Activated T-cell treated with anti-CD3 and anti-CD28 coated beads for 48 hours (primary cell): ENCODE measurements at regions not wholly inside any gene's neighbourhood (a gene's known extent, or its start where the extent isn't known, plus 50 kb on each side); places are given as distances from the start of the nearest gene placed in this dataset.
"Not testable (repeated sequence)": the region's sequence is repeated elsewhere in the genome, so short reads cannot be mapped to it uniquely, and the experiment has no call there.

ENCODE experiments used
- DNase-seq: peaks from one replicate; pipeline ENCODE4 v3.0.0-alpha.2; 2020; ENCODE audit warnings: low read depth

DNA sequence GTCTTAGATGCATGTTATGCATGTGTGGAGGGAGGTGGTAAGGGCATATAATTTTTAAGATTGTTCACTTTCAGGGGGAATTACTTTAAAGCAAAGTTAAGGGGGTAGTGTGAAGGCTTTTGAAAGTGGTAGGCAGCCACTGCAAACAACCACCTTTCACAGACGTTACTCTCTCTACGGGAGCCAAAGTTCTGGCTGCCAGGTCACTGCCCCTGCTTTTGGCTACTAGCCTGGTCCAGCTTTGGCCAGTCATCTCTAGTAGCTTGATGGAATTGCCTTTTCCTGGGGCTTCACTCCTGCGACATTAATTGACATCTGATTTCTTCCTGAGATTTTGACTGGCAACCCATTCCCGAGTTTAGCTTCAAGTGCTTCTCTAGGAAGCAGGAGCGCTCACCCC is 397.5 kb downstream of the CDH11 start:
- DNase-seq, result no peak

DNA sequence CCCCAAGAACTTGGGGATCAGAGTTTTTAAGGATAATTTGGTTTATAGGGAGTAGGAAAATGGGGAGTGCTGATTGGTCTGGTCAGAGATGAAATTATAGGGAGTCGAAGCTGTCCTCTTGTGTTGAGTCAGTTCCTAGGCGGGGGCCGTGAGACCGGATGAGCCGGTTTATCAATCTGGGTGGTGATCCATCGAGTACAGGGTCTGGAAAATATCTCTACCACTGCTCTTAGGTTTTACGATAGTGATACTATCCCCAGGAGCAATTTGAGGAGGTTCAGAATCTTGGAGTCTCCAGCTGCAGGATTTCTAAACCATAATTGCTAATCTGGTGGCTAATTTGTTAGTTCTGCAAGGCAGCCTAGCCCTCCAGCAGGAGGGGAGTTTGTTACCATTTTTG is 403.4 kb downstream of the CDH11 start:
- DNase-seq, result no peak

DNA sequence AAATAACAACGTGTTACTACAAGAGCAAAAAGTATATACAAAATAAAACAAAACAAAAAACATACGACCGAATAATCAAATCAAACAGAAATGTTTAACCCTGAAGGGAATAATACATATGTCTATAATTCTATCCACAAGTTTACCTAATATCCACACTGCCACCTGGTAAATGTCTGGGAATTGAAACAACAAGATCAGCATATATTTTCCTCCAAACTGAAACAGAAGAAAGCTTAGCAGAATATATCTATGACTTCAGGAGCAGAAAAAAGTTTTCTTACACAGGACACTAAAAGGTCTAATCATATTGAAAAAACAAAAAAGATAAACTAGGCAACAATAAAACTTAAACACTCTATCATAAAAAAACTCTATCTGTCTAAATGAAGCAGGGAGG is 404.0 kb downstream of the CDH11 start:
- no peak for DNase-seq

DNA sequence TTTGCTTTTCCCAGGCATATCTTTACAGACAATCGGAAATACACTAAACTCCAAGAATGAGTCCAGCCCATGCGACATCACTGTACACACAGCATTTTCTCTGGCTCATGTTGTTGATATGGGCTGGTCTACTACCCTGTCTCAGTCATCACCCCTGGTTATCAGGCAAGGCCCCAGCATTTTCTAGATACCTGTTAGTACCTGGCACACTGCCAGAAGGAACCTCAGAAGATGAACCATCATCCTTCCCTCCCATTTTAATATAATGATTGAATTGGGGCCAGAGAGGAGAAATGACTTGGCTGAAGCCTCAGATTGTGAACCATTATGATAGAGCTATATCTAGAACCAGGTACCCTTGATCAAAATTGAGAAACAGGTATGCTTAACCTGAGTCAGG is 406.2 kb downstream of the CDH11 start:
- DNase-seq, result no peak

DNA sequence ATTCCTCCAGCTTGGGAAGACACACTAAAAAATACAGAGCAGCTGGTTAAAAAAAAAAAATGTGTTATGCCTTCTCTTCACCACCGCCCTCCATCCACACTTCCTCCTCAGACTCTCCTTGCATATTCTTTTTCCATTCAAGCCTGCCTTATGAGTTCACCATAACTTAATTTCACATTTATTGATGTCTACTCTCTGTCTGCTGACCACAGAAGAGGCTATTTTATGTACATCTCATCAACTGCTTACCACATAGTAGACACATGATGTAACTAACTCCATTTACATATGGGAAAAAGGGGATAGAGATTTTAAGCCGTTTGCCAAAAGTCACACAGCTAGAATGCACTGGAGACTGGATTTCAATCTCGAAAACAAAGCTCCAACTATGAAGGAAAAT is 409.8 kb downstream of the CDH11 start:
- DNase-seq, result no peak

DNA sequence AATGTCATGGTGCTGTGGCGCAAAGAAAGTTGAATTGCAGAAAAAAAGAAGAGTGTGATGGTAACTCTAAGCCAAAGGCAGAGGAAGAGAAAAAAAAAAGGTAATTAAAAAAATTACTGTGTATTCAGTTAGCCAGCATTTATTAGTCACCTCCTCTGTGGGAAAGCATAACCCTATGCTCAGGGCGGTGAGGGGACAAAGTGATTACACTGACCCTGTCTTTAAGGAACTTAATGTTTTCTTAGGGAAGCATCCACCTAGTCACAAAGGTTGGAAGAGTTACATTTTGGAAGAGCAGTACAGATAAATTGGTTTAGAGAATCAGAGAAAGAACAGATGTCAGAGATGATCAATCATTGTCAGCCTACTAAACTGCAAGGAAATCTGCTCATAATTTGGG is 410.3 kb downstream of the CDH11 start:
- DNase-seq, result no peak

DNA sequence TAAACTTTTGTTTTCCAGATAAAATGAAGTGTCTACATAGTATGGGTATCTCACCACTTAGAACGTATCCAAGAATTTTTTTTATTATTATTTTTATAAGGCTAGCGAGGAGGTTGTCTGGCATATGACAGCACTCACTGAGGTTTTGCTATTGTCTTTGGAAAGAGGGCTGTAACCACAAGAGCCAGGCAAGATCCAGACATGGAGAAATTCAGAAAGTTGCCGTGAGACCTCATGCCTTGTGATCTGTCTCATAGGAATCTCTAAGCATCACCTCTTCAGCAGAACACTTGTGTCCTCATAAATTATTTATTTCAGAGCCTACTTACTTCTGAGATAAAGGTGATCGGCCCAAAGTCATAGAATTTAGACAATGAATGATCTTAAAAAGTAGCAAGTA is 410.8 kb downstream of the CDH11 start:
- no peak for DNase-seq

DNA sequence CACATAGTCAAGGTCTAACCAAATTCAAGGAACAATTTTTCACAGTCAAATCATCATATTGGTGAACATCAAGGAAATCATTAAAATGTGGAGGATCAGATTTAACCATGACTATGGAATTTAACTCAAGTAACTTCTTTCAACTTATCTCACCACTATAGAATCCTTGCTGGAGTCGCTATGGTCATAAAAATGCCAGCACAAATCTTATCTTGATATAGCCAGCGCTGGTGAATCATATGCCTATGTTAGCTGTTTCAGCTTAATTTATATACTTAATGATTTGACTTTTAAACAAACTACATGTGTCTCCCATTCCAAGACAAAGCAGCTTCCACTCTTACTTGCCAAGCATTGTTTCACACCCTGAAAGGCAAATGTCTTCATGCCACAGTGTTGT is 416.4 kb downstream of the CDH11 start:
- no peak for DNase-seq

DNA sequence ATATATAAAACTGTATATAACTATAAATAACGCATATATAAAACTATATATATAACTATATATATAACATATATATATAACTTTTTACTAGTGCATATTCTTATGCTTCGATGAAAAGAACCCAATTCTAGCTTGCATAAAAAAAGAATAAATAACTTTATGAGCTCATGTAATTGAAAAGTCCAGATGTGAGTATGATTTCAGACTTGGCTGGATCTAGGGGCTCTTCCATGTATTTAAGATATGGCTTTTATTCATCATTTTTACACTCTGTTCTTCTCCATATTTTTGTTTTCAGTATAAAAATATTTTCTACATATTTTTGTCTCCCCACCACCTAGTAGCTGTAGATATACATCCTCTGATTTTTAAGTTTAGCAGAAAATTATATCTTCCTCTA is 417.5 kb downstream of the CDH11 start:
- no peak for DNase-seq

DNA sequence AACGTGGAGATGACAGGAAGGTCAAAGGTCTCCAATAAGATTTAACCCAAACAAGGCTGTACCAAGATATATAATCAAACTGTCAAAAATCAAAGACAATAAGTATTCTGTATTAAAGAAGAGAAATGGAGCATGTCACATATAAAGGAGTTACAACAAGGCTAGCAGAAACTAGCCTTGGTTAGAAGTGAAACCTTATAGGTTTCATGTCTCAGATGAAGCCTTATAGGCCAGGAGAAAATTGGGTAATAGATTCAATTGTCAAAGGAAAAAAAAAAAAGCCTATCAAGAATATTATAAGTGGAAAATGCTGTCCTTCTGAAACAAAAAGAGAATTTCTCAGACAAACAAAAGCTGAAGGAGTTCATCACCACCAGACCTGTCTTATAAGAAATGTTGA is 419.4 kb downstream of the CDH11 start:
- no peak for DNase-seq

DNA sequence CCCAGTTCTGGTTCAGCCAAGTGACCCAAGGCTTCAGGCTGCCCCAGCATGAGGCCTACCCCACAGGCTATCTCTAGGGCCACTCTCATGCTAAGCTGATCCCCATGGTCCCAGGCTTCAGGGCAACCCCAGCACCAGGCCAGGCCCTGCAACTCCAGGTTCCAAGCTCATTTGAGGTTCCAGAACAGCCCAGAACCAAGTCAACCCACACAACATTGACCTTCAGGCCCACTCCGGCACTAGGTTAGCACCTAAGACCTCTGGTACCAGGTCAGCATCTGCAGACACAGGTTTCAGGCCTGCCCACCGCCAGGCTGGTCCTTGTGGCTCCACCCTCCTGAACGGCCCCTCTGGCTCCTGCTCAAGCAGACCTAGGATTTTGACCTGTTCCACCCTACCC is 421.2 kb downstream of the CDH11 start:
- no peak for DNase-seq

DNA sequence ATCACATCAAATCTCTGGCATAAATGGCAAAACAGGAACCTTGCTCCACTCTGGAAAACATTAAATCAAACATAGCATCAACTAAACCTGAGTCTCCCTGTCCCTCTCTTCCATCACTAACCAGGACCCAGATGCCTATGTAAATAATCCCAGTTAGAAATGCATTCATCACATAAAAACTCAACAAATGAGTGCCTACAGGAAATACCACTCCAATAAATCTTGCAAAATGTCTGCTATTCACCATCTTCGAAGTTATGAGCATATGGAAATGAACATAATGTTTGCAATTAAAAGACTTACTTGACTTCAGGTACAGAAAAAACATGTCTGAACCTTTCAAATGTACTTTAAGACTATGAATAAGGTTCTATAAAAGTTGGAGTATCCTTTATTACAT is 425.0 kb downstream of the CDH11 start:
- no peak for DNase-seq

DNA sequence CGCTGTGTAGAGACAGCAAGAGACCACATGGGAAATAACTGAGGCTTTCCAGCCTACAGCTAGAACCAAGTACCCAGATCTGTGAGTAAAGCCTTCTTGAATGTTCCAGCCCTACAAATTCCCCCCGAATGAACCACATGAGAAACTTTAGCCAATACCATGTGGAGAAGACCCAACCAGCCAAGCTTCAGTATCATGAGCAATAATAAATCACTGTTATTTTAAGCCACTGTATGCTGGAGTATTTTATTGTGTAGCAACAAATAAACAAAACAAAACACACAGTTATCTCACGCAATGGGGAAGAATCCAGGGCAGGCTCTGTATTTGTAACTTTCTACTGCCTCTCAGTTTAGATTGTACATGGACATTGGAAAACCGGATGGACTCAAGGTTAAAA is 426.2 kb downstream of the CDH11 start:
- no peak for DNase-seq

DNA sequence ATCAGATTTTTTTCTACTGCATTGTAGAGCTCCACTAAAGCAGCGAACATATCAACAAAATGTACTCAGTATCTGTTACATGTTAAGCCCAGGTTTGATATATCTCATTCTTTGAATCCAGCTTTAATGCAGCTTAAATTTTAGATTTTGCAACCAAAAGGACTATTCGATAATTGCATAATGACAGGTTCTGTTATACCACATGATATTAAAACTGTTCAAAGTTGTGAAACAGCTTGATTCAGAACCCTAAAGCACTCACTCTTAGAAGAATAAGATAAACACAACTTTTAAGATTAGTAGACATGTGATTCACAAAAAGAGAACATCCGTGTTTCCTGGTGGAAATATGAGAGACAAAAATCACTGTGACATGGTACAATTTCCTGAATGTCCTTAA is 427.9 kb downstream of the CDH11 start:
- no peak for DNase-seq

DNA sequence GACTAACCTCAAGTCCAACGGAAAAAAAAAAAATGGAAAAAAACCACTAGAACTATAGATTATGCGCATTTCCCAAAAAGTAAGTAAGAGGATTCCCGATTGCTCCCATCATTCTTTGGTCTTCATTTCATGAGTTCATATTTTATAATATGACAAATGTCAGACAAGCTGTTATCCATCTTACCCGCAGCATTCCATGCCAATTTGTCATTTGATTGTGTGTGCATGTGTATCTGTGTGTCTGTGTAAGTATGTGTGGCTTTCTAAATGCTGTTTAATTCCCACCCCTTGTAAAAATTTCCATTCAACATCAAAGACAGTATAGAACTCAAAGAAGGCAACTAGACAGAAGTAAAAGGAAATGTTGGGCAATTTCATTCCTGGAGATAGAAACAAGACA is 434.1 kb downstream of the CDH11 start:
- no peak for DNase-seq

DNA sequence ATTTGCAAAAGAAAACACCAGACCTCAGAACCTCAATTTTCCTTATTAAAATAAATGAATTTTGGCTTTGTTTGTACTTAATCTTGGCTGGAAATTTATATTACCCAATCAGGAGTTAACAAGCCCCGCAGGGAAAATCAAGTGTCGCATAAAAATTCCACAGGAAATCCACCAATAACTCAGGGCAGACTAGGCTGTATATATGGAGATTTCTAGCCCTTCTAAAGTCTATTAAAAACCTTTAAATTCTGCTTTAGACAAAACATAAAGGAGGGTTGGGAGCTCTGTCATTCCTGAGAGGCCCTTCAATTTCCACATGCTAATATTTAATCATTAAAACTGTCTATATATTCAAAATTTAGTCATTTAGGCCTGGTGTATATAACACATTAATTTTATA is 434.7 kb downstream of the CDH11 start:
- DNase-seq, result no peak

DNA sequence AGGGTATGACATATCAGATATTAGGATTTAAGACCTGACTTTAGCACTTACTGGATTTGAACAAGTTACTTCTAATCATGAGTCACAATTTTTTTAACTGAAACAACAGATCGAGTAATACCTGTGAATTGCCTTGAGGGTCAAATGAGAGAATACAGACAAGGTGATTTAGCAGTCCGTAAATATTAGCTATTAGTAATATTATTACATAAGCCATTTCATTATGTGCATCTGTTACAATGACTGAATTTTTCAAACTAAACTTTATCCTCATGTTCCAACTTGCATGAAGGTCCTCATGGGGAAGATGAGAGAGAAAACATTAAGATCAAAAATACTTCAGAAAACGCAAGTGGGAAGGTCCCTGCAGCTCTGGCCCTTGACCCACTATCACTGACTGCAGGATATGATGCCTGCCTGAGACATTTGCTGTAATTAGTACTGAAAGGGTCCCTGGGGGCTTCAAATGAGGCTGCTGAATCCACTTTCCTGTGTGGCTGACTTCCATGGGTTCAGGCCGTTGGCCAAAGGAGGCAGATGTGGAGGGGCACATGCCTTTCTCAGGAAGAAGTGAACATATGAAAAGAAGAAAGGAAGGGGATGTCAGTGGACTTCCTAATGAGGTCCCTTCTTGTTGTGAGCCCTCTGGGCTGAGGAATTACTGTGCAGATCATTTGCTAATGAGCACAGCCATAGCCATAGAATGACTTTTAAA is 441.7 kb downstream of the CDH11 start:
- no peak for DNase-seq

DNA sequence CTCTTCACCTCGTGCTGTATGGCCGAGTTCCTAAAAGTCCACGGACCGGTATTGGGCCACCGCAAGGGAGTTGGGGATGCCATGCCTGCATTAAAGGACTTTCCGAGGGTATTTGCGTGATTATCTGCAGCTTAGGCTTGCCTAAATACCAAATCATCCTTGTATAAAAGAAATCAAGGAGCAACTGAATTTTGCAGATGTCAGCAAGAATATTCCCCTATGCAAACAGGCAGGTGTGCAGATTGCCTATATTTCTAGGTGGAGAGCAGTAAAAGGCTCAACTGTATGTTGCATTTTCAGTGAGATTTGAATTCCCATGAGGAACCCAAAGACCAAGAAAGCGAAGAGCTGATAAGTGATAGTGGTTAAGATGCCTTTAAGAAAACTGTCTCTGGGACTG is 452.3 kb downstream of the CDH11 start:
- DNase-seq, result no peak

DNA sequence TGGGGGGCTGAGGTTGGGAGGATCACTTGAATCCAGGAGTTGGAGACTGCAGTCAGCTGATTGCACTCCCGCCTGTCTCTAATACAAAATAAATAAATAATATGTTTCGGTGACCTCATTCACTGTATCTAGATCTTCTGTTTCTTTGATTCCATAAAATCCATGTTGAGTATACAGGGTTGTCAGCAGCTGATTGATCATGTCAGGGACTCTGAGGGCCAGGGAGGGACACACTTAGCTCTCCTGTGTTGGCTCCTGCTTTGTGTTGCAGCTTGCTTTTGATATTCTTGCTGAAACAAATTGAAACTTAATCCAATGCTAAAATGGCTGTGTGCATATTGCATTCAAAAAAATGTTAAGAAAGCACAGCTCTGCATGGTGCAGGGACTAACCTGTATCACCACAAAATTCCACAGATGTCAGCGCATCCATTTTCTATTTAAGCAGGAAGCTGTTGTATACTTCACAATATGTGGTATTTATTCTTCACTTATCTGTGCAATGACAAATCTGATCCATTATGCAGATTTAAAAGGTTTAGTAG is 454.5 kb downstream of the CDH11 start:
- DNase-seq, result no peak

DNA sequence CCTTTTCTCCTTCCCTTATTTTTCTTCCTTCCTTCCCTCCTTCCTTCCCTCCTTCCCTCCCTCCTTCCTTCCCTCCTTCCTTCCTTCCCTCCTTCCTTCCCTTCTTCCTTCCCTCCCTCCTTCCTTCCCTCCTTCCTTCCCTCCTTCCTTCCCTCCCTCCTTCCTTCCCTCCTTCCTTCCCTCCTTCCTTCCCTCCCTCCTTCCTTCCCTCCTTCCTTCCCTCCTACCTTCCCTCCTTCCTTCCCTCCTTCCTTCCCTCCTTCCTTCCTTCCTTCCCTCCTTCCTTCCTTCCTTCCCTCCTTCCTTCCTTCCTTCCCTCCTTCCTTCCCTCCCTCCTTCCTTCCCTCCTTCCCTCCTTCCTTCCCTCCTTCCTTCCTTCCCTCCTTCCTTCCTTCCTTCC is 459.6 kb downstream of the CDH11 start:
- not testable (repeated sequence) for DNase-seq

DNA sequence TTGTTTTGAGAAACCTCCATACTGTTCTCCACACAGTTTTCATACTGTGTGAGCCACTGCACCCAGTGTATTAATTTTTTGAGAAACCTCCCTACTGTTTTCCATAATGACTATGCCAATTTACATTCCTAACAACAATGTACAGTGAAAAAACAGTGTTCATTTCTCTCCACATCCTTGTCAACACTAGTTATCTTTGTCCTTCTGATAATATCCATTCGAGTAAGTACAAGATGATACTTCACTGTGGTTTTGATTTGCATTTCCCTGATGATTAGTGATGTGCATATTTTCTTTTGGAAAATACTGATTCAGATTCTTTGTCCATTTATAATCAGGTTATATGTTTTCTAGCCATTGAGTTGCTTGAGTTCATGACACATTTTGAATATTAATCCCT is 462.0 kb downstream of the CDH11 start:
- no peak for DNase-seq

DNA sequence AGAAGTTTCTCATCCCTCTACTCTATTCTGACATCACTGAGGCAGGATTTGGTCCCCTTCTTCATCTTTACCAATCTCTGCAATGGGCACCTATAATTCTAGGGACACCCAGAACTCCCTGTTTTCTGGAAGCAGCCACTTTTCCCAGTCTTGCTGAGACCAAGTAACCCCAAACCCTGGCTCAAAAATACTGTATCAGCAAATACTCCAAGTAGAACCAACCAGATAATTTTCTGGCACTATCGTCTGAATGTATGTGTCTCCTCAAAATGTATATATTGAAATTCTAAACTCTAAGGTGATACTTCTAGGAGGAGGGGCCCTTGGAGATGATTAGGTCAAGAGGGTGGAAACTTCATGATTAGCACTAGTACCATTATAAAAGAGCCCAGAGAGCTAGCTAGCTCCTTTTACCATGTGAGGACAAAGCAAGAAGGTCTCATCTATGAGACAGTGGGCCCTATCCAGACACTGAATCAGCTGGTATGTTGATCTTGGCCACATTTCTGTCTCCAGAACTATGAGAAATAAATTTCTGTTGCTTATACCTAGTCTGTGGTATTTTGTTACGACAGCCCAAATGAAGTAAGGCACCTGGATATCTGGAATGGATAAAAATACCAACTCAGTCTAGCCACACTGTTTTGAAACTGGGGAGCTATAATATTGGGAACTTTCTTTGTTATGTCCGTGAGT is 464.4 kb downstream of the CDH11 start:
- DNase-seq, result no peak

DNA sequence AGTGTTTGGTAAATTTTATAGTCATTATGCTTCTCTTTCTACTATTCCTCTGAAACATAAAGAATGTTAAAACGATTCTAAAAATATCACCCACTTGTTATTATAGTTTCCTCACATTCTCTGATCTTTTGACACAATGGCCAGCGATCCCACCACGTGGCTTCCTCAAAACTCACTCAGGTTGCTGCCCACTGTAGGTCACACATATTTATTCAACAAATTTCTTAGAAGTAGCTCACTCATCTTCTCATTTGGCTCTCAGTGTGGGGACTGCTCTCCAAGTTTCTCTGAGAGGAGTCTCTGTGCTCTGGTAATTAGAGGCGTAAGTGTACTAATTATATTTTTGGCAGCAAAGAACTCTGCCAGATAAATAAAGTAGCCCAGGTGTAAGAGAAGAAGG is 465.4 kb downstream of the CDH11 start:
- no peak for DNase-seq

DNA sequence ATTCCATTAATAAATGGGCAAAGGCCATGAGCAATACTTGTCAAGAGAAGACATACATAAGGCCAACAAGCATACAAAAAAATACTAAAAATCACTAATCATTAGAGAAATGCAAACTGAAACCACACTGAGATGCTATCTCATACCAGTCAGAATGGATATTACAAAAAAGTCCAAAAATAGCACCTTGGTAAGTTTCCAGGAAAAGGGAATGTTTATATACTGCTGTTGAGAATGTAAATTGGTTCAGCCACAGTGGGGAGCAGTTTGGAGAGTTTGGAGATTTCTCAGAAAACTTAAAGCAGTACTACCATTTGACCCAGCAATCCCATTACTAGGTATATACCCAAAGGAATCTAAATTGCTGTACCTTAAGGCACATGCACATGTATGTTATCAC is 467.7 kb downstream of the CDH11 start:
- no peak for DNase-seq
